T-helper 1 cell treated with Interleukin-12 subunit alpha and Interleukin-12 subunit beta and Interleukin-4 antibody, amounts not matched to agents 30 μg/mL and 1 μg/mL, for 36 hours (primary cell): ENCODE measurements at regions not wholly inside any gene's neighbourhood (a gene's known extent, or its start where the extent isn't known, plus 50 kb on each side); places are given as distances from the start of the nearest gene placed in this dataset.
"Not testable (repeated sequence)": the region's sequence is repeated elsewhere in the genome, so short reads cannot be mapped to it uniquely, and the experiment has no call there.

Experiments used
- H3K27ac Mint-ChIP-seq: one replicate; pipeline ENCODE4 v1.8.0; 2021; ENCODE audit warnings: mild to moderate bottlenecking, mixed read lengths
- H3K27me3 Mint-ChIP-seq: one replicate; pipeline ENCODE4 v1.8.0; 2021; ENCODE audit warnings: low read depth, mixed read lengths
- H3K36me3 Mint-ChIP-seq: one replicate; pipeline ENCODE4 v1.8.0; 2021; ENCODE audit warnings: low read depth, mixed read lengths
- H3K4me1 Mint-ChIP-seq: one replicate; pipeline ENCODE4 v1.8.0; 2021; ENCODE audit warnings: low read depth, mixed read lengths
- H3K4me3 Mint-ChIP-seq: one replicate; pipeline ENCODE4 v1.8.0; 2021; ENCODE audit warnings: mild to moderate bottlenecking, moderate library complexity, mixed read lengths
- H3K9me3 Mint-ChIP-seq: one replicate; pipeline ENCODE4 v1.8.0; 2021; ENCODE audit warnings: mixed read lengths

DNA sequence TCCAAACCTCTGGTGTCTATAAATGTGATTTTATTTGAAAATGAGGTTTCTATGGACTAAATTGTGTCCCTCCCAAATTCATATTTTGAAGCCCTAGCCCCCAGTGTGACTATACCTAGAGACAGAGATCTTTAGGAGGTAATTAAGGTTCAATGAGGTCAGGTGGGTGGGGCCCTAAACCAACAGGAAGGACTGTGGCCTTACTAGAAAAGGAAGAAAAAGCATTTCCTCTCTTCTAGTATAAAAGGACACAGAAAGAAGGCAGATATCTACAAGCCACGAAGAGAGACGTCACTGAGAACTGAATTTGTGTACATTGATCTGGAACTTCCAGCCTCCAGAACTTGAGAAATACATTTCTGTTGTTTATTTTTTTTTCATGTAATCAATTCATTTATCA, 123.1 kb upstream of the RUNX1 start:
- H3K36me3 Mint-ChIP-seq = peaks cover 11% of the 10 kb centered on the region
- H3K4me3 Mint-ChIP-seq = peak overlapping the region; percentile 21
- H3K4me1 Mint-ChIP-seq = peaks cover 31% of the 10 kb centered on the region
- H3K27ac Mint-ChIP-seq = peak overlapping the region; percentile 77
- H3K9me3 Mint-ChIP-seq = peaks cover 32% of the 10 kb centered on the region
- H3K27me3 Mint-ChIP-seq = no peaks in the 10 kb centered on the region

GRCh38 chr21:35171385-35171784, 122.3 kb upstream of the RUNX1 start:
- peaks cover 31% of the 10 kb centered on the region for H3K9me3 Mint-ChIP-seq
- no peak overlapping the region for H3K4me3 Mint-ChIP-seq
- H3K4me1 Mint-ChIP-seq = peaks cover 31% of the 10 kb centered on the region
- peaks cover 9% of the 10 kb centered on the region for H3K36me3 Mint-ChIP-seq
- no peak overlapping the region for H3K27ac Mint-ChIP-seq
- H3K27me3 Mint-ChIP-seq = no peaks in the 10 kb centered on the region

DNA sequence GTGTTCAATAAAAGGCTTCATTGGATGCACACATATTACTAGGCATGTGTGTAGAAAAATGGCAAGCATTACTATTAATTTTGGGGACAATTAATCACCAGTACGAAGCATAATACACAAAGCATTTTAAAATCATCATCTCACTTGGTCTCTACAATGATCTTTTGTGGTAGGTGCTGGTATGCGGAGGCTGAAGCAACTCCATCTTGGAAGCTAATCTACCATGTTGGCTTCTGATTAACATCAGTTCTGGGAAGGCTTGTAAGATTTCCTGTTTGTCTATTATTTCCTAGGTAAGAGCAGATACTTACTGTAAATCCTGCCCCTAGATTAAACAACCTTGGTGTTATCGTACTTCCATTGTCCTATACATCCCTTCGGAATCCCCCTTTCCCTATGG, 121.7 kb upstream of the RUNX1 start:
- peaks cover 31% of the 10 kb centered on the region for H3K4me1 Mint-ChIP-seq
- H3K9me3 Mint-ChIP-seq = peaks cover 26% of the 10 kb centered on the region
- no peaks in the 10 kb centered on the region for H3K27me3 Mint-ChIP-seq
- H3K27ac Mint-ChIP-seq = no peak overlapping the region
- peaks cover 9% of the 10 kb centered on the region for H3K36me3 Mint-ChIP-seq
- H3K4me3 Mint-ChIP-seq = no peak overlapping the region

GRCh38 chr21:35170244-35170643, 121.1 kb upstream of the RUNX1 start:
- H3K27ac Mint-ChIP-seq = no peak overlapping the region
- peaks cover 27% of the 10 kb centered on the region for H3K9me3 Mint-ChIP-seq
- no peaks in the 10 kb centered on the region for H3K27me3 Mint-ChIP-seq
- peaks cover 9% of the 10 kb centered on the region for H3K36me3 Mint-ChIP-seq
- no peak overlapping the region for H3K4me3 Mint-ChIP-seq
- H3K4me1 Mint-ChIP-seq = peaks cover 31% of the 10 kb centered on the region

GRCh38 chr21:35169574-35169973, 120.5 kb upstream of the RUNX1 start:
- Mint-ChIP-seq H3K9me3 (peaks cover 26% of the 10 kb centered on the region), H3K36me3 (peaks cover 7% of the 10 kb centered on the region), H3K4me1 (peaks cover 31% of the 10 kb centered on the region), H3K27me3 (no peaks in the 10 kb centered on the region), H3K4me3 (no peak overlapping the region), H3K27ac (no peak overlapping the region)

- peaks cover 31% of the 10 kb centered on the region for H3K4me1 Mint-ChIP-seq
- H3K36me3 Mint-ChIP-seq = peaks cover 7% of the 10 kb centered on the region
- H3K9me3 Mint-ChIP-seq = peaks cover 31% of the 10 kb centered on the region
- no peak overlapping the region for H3K4me3 Mint-ChIP-seq
- no peaks in the 10 kb centered on the region for H3K27me3 Mint-ChIP-seq
- no peak overlapping the region for H3K27ac Mint-ChIP-seq
Measured at GRCh38 chr21:35168735-35169134, 119.6 kb upstream of the RUNX1 start.

DNA sequence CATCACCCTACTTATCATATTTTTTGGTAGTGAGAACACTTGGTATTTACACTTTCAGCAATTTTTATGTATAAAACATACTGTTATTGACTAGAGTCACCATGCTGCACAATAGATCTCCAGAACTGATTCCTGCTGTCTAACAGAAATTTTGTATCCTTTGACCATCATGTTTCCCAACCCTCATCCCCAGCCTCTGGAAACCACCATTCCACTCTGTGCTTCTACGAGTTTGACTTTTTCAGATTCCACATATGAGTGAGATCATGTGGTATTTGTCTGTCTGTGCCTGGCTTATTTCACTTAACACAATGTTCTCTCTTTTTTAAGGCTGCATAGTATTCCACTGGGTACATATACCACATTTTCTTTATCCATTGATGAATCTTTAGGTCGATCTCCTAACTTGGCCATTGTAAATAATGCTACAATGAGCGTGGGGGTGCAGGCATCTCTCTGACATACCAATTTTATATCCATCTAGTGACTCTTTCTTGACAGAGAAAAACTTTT, 115.9 kb upstream of the RUNX1 start:
- peaks cover 2% of the 10 kb centered on the region for H3K4me1 Mint-ChIP-seq
- H3K27me3 Mint-ChIP-seq = no peaks in the 10 kb centered on the region
- H3K9me3 Mint-ChIP-seq = peaks cover 19% of the 10 kb centered on the region
- H3K27ac Mint-ChIP-seq = no peak overlapping the region
- H3K36me3 Mint-ChIP-seq = peaks cover 6% of the 10 kb centered on the region
- H3K4me3 Mint-ChIP-seq = no peak overlapping the region

GRCh38 chr21:35164380-35164779, 115.3 kb upstream of the RUNX1 start:
- Mint-ChIP-seq H3K4me3 (no peak overlapping the region), H3K9me3 (peaks cover 26% of the 10 kb centered on the region), H3K27ac (no peak overlapping the region), H3K36me3 (peaks cover 7% of the 10 kb centered on the region), H3K27me3 (no peaks in the 10 kb centered on the region), H3K4me1 (peaks cover 2% of the 10 kb centered on the region)

GRCh38 chr21:35163411-35163810, 114.3 kb upstream of the RUNX1 start:
- Mint-ChIP-seq H3K27ac (no peak overlapping the region), H3K9me3 (peaks cover 32% of the 10 kb centered on the region), H3K4me3 (no peak overlapping the region), H3K36me3 (peaks cover 10% of the 10 kb centered on the region), H3K27me3 (no peaks in the 10 kb centered on the region), H3K4me1 (peaks cover 2% of the 10 kb centered on the region)

GRCh38 chr21:35162831-35163230, 113.7 kb upstream of the RUNX1 start:
- H3K4me3 Mint-ChIP-seq = no peak overlapping the region
- peaks cover 2% of the 10 kb centered on the region for H3K4me1 Mint-ChIP-seq

GRCh38 chr21:35159881-35160280, 110.8 kb upstream of the RUNX1 start:
- Mint-ChIP-seq H3K27ac (no peak overlapping the region), H3K4me3 (no peak overlapping the region), H3K36me3 (peaks cover 11% of the 10 kb centered on the region), H3K4me1 (peaks cover 2% of the 10 kb centered on the region), H3K9me3 (peaks cover 35% of the 10 kb centered on the region), H3K27me3 (no peaks in the 10 kb centered on the region)

More at GRCh38 chr21:35162831-35163230, 113.7 kb upstream of the RUNX1 start:
- no peaks in the 10 kb centered on the region for H3K27me3 Mint-ChIP-seq
- no peak overlapping the region for H3K27ac Mint-ChIP-seq
- H3K9me3 Mint-ChIP-seq = peaks cover 34% of the 10 kb centered on the region
- peaks cover 10% of the 10 kb centered on the region for H3K36me3 Mint-ChIP-seq

- not testable (repeated sequence) for H3K36me3 Mint-ChIP-seq, H3K4me1 Mint-ChIP-seq, H3K27me3 Mint-ChIP-seq, H3K27ac Mint-ChIP-seq, H3K4me3 Mint-ChIP-seq
- peaks cover 27% of the 10 kb centered on the region for H3K9me3 Mint-ChIP-seq
Measured at GRCh38 chr21:35157374-35157773, 108.3 kb upstream of the RUNX1 start.

- peaks cover 9% of the 10 kb centered on the region for H3K36me3 Mint-ChIP-seq
- H3K4me1 Mint-ChIP-seq = no peaks in the 10 kb centered on the region
- H3K9me3 Mint-ChIP-seq = peaks cover 25% of the 10 kb centered on the region
- no peak overlapping the region for H3K4me3 Mint-ChIP-seq
- no peak overlapping the region for H3K27ac Mint-ChIP-seq
- peaks cover 6% of the 10 kb centered on the region for H3K27me3 Mint-ChIP-seq
Measured at GRCh38 chr21:35156293-35157278, 107.5 kb upstream of the RUNX1 start.

- Mint-ChIP-seq H3K9me3 (peaks cover 27% of the 10 kb centered on the region), H3K4me3 (no peak overlapping the region), H3K27ac (no peak overlapping the region), H3K4me1 (peaks cover 7% of the 10 kb centered on the region), H3K27me3 (peaks cover 6% of the 10 kb centered on the region), H3K36me3 (peaks cover 9% of the 10 kb centered on the region)
Measured at GRCh38 chr21:35154788-35155187, 105.7 kb upstream of the RUNX1 start.

DNA sequence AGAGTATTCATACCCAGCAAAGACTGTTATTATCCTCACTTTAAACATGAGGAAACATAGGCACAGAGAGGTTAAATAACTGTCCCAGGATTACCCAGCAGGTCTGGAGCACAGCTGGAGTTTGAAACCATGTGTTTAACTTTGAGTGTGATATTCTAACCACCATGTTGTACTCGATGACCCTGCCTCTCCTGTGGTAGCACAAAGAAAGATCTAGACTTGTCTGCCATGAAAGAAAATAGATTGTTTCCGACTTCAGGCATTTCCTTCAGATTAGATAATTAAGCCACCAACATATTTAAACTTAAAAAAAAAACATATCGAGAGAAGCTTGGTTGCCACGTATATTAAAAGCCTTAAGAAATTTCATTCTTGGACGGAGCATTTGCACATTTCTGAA, 104.6 kb upstream of the RUNX1 start:
- H3K4me1 Mint-ChIP-seq = peaks cover 7% of the 10 kb centered on the region

More for the DNA sequence above, 104.6 kb upstream of the RUNX1 start:
- H3K4me3 Mint-ChIP-seq = no peak overlapping the region
- peaks cover 5% of the 10 kb centered on the region for H3K36me3 Mint-ChIP-seq
- H3K27me3 Mint-ChIP-seq = peaks cover 8% of the 10 kb centered on the region
- H3K9me3 Mint-ChIP-seq = peaks cover 18% of the 10 kb centered on the region
- H3K27ac Mint-ChIP-seq = no peak overlapping the region
